ENCODE measurements at regions not wholly inside any gene's neighbourhood (a gene's known extent, or its start where the extent isn't known, plus 50 kb on each side); places are given as distances from the start of the nearest gene placed in this dataset.

GRCh38 chr6:44012078-44012493 is 115.2 kb downstream of the MRPL14 start:
- no peak for DNase-seq (ENCODE audit: low read depth)

GRCh38 chr6:44011350-44011920 is 115.8 kb downstream of the MRPL14 start:
- DNase-seq (ENCODE audit: low read depth): no peak

- no peak for DNase-seq (ENCODE audit: low read depth)
Measured at GRCh38 chr6:44010411-44011349, 116.6 kb downstream of the MRPL14 start.

GRCh38 chr6:44009425-44010321 is 117.6 kb downstream of the MRPL14 start:
- no peak for DNase-seq (ENCODE audit: low read depth)

DNA sequence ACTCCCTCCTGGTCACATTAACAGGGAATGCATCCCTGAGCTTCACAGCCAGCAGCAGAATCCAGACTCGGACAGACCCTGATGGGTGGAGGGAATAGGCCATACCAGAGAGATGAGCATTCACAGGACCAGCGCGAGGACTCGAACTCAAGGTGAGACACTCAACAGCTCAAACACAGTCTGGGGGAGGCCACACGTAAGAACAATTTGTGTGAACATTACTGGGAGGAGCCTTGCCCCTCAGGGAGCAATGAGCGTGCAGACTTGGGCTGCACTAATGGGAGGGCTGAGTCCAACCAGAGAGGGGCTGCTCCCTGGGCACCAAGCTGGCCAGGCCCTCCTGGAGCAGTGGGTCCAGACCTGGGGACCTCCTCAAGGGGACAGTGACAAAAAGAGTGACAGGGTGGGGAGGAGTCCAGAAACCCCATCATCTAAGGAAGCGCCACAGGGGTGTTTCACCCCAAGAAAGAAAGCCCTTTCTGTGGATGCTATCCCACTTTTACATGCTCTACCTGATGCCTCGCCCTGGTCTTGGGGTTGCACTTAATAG is 118.4 kb downstream of the MRPL14 start:
- DNase-seq (ENCODE audit: low read depth): no peak

- no peak for DNase-seq (ENCODE audit: low read depth)
Measured at GRCh38 chr6:44007818-44008621, 119.2 kb downstream of the MRPL14 start.

GRCh38 chr6:44006872-44007303 is 120.4 kb downstream of the MRPL14 start:
- DNase-seq (ENCODE audit: low read depth): no peak

DNA sequence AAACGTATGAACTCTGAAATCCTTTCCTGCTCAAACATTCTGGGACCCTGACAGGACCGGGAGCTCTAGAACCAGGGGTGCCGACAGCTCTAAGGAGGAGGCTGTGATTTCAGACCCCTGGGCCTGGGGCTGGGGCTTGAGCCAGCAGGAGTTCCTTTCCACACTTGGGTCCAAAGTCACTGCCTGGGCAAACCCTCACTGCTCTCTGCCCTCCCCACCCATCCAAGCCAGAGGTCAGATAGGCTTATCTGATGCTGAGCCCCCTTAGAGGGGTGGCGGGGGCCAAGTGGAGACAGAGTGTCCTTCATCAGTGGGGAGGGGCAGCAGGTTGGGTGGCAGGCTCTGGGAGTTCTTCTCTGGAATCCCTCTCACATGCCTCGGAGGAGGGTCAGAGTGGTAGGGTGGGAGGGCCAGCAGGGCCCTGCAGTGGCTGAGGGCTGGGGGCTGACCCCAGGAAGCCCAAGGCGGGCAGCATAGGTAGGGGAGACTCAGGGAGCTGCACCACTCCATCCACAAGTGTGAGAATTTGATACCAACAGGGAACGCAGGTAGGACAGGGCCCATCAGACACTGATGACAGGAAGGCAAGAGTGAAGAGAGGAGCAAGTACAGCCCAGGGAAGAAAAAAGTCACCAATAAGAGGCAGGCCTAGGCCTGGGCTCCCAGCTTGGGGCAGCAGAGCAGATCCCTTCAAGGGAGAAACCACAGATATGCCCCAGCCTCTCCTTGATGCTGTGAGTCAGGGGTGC is 121.0 kb downstream of the MRPL14 start:
- no peak for DNase-seq (ENCODE audit: low read depth)

GRCh38 chr6:44005507-44005903 is 121.7 kb downstream of the MRPL14 start:
- no peak for DNase-seq (ENCODE audit: low read depth)

DNA sequence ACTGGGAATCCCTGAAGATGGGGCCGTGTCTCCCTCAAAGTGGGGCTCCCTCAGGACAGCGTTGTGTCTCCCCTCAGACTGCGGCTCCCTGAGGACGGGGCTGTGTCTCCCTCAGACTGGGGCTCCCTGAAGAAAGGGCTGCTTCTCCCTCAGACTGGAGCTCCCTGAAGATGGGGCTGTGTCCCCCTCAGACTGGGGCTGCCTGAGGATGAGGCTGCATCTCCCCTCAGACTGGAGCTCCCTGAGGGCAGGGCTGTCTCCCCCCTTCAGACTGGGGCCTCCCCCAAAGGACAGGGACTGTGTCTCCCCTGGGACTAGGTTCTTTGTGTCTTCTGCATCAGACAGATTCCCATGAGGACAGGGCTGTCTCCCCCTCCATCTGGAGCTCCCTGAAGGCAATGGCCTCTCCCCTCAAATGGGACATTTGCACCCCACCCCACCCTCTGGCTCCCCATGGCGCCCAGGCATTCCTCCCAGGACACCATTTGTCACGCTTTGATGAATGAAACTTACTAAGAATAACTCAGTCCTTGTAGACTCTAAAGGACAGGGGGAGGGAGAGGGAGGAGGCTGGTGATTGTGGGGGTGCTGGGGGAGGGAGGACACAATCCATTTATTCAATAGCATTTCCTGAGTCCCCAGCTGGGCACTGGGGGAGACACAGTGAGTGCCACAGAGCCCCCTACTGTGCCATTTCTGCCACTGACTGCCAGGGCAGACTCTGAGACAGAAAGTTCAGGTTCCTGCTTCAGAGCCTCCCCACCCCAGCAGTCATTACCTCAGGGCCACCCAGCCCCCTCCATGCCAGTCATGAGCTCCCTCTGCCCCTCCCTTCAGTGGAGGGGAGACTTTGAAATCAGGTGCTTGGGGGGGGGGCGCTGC is 122.4 kb downstream of the MRPL14 start:
- DNase-seq (ENCODE audit: low read depth): no peak

GRCh38 chr6:44004136-44004535 is 123.1 kb downstream of the MRPL14 start:
- DNase-seq (ENCODE audit: low read depth): no peak

DNA sequence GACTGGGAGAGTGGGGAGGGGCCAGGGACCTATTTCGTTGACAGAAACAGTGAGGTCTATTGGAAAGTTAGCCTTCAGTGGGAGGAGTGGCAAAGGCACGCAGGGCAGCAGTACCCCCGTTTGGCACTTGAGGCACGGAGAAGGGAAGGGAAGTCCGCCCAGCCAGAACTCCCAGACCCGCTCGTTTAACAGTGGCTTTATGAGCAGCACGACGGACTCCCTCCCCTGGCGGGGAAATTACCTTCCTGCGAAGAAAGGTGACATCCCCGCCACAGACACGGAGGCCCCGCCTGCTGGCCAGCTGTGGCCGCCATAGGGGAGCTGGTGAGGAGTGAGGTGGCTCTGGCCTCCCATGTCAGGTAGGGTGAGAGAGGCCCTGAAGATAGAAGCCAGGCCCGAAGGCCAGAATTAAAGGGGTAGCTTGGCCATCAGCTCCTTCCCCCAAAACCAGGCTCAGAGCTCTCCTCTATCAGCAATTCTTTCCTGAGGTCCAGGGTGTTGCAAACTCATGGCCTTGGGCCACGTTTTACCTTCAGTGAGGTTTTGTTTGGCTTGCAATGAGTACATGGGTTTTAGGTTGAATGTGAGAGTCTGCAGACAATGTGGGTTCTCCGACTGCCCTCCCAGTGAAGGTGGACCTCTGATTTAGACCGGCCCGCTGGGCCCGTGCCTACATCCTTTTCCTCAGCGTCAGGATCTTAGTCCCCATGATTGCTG is 123.7 kb downstream of the MRPL14 start:
- no peak for DNase-seq (ENCODE audit: low read depth)

GRCh38 chr6:44002593-44003344 is 124.5 kb downstream of the MRPL14 start:
- no peak for DNase-seq (ENCODE audit: low read depth)

- DNase-seq (ENCODE audit: low read depth): no peak
Measured at GRCh38 chr6:44002067-44002592, 125.1 kb downstream of the MRPL14 start.

- DNase-seq (ENCODE audit: low read depth): no peak
Measured at GRCh38 chr6:44001318-44002066, 125.8 kb downstream of the MRPL14 start.

GRCh38 chr6:44000164-44000842 is 126.9 kb downstream of the MRPL14 start:
- DNase-seq (ENCODE audit: low read depth): no peak
